SK-N-SH treated with all-trans-retinoic acid at 6 μM for 48 hours (cell line): ENCODE measurements at regions not wholly inside any gene's neighbourhood (a gene's known extent, or its start where the extent isn't known, plus 50 kb on each side); places are given as distances from the start of the nearest gene placed in this dataset.

Experiments used
- ARNTL ChIP-seq: fragments of 450-650 bp; formaldehyde crosslinking; IDR thresholded peaks from 2 replicates; pipeline ENCODE4 v1.5.0; 2020; ENCODE audit warnings: low read depth, mild to moderate bottlenecking, moderate library complexity, borderline replicate concordance
- CSRNP3 ChIP-seq: fragments of 250-450 bp; sonication (Bioruptor Pico); IDR thresholded peaks from 2 replicates; pipeline ENCODE4 v1.5.1; 2021; ENCODE audit warnings: mild to moderate bottlenecking, moderate library complexity
- ESRRG ChIP-seq: fragments of 250-450 bp; sonication (Bioruptor Pico); IDR thresholded peaks from 2 replicates; pipeline ENCODE4 v1.6.1; 2021; ENCODE audit warnings: mild to moderate bottlenecking
- GLIS3 ChIP-seq: fragments of 250-450 bp; sonication (Bioruptor Pico); IDR thresholded peaks from 2 replicates; pipeline ENCODE4 v1.5.0; 2020; ENCODE audit warnings: mild to moderate bottlenecking, moderate library complexity
- ISL1 ChIP-seq: fragments of 250-450 bp; sonication (Bioruptor Pico); IDR thresholded peaks from 2 replicates; pipeline ENCODE4 v2.1.2; 2022; ENCODE audit warnings: mild to moderate bottlenecking, moderate library complexity
- RARB ChIP-seq: fragments of 250-450 bp; sonication (Bioruptor Pico); IDR thresholded peaks from 2 replicates; pipeline ENCODE4 v1.8.0; 2021; ENCODE audit warnings: mild to moderate bottlenecking, moderate library complexity
- SNAI2 ChIP-seq: fragments of 250-450 bp; sonication (Bioruptor Pico); IDR thresholded peaks from 2 replicates; pipeline ENCODE4 v1.5.0; 2020; ENCODE audit warnings: mild to moderate bottlenecking, moderate library complexity
- ZFP30 ChIP-seq: fragments of 450-650 bp; formaldehyde crosslinking; IDR thresholded peaks from 2 replicates; pipeline ENCODE4 v1.5.0; 2022; ENCODE audit warnings: mild to moderate bottlenecking, moderate library complexity
- ZNF565 ChIP-seq: fragments of 450-650 bp; formaldehyde crosslinking; conservative IDR thresholded peaks from 2 replicates; pipeline ENCODE4 v1.5.0; 2020; ENCODE audit warnings: low read depth, mild to moderate bottlenecking, moderate library complexity
- ZNF8 ChIP-seq: fragments of 450-650 bp; formaldehyde crosslinking; IDR thresholded peaks from 2 replicates; pipeline ENCODE4 v1.5.0; 2020; ENCODE audit warnings: mild to moderate bottlenecking, moderate library complexity
- TF ChIP-seq, protein P1 (sequence below): fragments of 250-450 bp; sonication (Bioruptor Pico); IDR thresholded peaks from 2 replicates; pipeline ENCODE4 v1.8.0; 2020; ENCODE audit warnings: mild to moderate bottlenecking, moderate library complexity, borderline replicate concordance
- TF ChIP-seq, protein P2 (sequence below): fragments of 250-450 bp; sonication (Bioruptor Pico); IDR thresholded peaks from 2 replicates; pipeline ENCODE4 v1.5.1; 2020; ENCODE audit warnings: low read depth, mild to moderate bottlenecking, moderate library complexity

DNA sequence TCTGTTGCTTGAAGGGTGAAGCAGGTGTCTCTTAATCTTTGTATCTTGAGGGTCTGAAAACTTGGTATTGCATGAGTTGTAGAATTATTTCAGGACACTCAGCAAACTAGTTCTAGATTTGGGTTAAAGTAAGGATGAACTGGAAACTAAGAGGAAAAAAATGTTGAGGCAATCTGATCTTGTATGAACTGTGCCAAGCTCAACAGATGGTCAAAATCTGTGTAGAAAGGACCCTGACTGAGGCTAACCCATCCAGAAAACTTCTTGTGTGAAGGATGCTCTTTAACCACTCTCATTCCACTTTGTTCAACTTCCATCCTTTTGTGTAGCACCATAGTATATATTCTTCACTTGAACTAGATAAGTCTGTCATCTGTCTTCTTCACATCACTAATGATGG lies 861.7 kb downstream of the SLC4A3 start:
- TF ChIP-seq ARNTL (CRISPR knock-in tag) (no peak), GLIS3 (CRISPR knock-in tag) (no peak), SNAI2 (CRISPR knock-in tag) (no peak), ZNF8 (CRISPR knock-in tag) (no peak), ZNF565 (CRISPR knock-in tag) (no peak), RARB (CRISPR knock-in tag) (no peak), ISL1 (no peak), CSRNP3 (CRISPR knock-in tag) (no peak), ZFP30 (CRISPR knock-in tag) (no peak), ESRRG (no peak)
- TF ChIP-seq, protein P1, sequence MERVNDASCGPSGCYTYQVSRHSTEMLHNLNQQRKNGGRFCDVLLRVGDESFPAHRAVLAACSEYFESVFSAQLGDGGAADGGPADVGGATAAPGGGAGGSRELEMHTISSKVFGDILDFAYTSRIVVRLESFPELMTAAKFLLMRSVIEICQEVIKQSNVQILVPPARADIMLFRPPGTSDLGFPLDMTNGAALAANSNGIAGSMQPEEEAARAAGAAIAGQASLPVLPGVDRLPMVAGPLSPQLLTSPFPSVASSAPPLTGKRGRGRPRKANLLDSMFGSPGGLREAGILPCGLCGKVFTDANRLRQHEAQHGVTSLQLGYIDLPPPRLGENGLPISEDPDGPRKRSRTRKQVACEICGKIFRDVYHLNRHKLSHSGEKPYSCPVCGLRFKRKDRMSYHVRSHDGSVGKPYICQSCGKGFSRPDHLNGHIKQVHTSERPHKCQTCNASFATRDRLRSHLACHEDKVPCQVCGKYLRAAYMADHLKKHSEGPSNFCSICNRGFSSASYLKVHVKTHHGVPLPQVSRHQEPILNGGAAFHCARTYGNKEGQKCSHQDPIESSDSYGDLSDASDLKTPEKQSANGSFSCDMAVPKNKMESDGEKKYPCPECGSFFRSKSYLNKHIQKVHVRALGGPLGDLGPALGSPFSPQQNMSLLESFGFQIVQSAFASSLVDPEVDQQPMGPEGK: no peak
- TF ChIP-seq, protein P2, sequence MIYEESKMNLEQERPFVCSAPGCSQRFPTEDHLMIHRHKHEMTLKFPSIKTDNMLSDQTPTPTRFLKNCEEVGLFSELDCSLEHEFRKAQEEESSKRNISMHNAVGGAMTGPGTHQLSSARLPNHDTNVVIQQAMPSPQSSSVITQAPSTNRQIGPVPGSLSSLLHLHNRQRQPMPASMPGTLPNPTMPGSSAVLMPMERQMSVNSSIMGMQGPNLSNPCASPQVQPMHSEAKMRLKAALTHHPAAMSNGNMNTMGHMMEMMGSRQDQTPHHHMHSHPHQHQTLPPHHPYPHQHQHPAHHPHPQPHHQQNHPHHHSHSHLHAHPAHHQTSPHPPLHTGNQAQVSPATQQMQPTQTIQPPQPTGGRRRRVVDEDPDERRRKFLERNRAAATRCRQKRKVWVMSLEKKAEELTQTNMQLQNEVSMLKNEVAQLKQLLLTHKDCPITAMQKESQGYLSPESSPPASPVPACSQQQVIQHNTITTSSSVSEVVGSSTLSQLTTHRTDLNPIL (CRISPR knock-in tag): no peak
